ENCODE measurements at regions not wholly inside any gene's neighbourhood (a gene's known extent, or its start where the extent isn't known, plus 50 kb on each side); places are given as distances from the start of the nearest gene placed in this dataset.

- Histone ChIP-seq H3K4me3 (no peak overlapping the region), H3K36me3 (no peaks in the 10 kb centered on the region), H3K9me3 (no peaks in the 10 kb centered on the region), H3K4me1 (ENCODE audit: control insufficient read depth in 1 of 2, low read depth in 2 of 2) (no peaks in the 10 kb centered on the region), H3K27me3 (replicated peaks; ENCODE audit: insufficient read depth) (no peaks in the 10 kb centered on the region), H3K27ac (no peak overlapping the region)
- no peak for TF ChIP-seq CTCF (IDR thresholded peaks at IDR 0.05)
- no peak for ATAC-seq (ENCODE audit: insufficient number of reproducible peaks, low FRiP score, low read depth)
- no peak for DNase-seq (ENCODE audit: low spot score)
These were observed 233.6 kb downstream of the POSTN start for GRCh38 chr13:37364956-37365355.

- no peak overlapping the region for H3K27ac ChIP-seq
- H3K9me3 ChIP-seq = no peaks in the 10 kb centered on the region
- H3K27me3 ChIP-seq (replicated peaks; ENCODE audit: insufficient read depth) = no peaks in the 10 kb centered on the region
- TF ChIP-seq CTCF (IDR thresholded peaks at IDR 0.05) = no peak
- H3K4me1 ChIP-seq (ENCODE audit: control insufficient read depth in 1 of 2, low read depth in 2 of 2) = no peaks in the 10 kb centered on the region
- H3K4me3 ChIP-seq = no peak overlapping the region
- H3K36me3 ChIP-seq = no peaks in the 10 kb centered on the region
- ATAC-seq (ENCODE audit: insufficient number of reproducible peaks, low FRiP score, low read depth) = no peak
- no peak for DNase-seq (ENCODE audit: low spot score)
These were observed 234.6 kb downstream of the POSTN start for GRCh38 chr13:37364007-37364406.

GRCh38 chr13:37361608-37362007 is 237.0 kb downstream of the POSTN start:
- TF ChIP-seq CTCF (IDR thresholded peaks at IDR 0.05) = no peak
- ATAC-seq (ENCODE audit: insufficient number of reproducible peaks, low FRiP score, low read depth) = no peak
- no peak overlapping the region for H3K27ac ChIP-seq
- H3K36me3 ChIP-seq = no peaks in the 10 kb centered on the region
- no peaks in the 10 kb centered on the region for H3K4me1 ChIP-seq (ENCODE audit: control insufficient read depth in 1 of 2, low read depth in 2 of 2)
- no peak for DNase-seq (ENCODE audit: low spot score)
- no peaks in the 10 kb centered on the region for H3K27me3 ChIP-seq (replicated peaks; ENCODE audit: insufficient read depth)
- no peak overlapping the region for H3K4me3 ChIP-seq
- H3K9me3 ChIP-seq = no peaks in the 10 kb centered on the region

GRCh38 chr13:37360556-37360955 is 238.0 kb downstream of the POSTN start:
- no peaks in the 10 kb centered on the region for H3K36me3 ChIP-seq
- H3K4me1 ChIP-seq (ENCODE audit: control insufficient read depth in 1 of 2, low read depth in 2 of 2) = no peaks in the 10 kb centered on the region
- no peak overlapping the region for H3K4me3 ChIP-seq
- TF ChIP-seq CTCF (IDR thresholded peaks at IDR 0.05) = no peak
- ATAC-seq (ENCODE audit: insufficient number of reproducible peaks, low FRiP score, low read depth) (no peak), DNase-seq (ENCODE audit: low spot score) (no peak)
- no peaks in the 10 kb centered on the region for H3K9me3 ChIP-seq
- no peaks in the 10 kb centered on the region for H3K27me3 ChIP-seq (replicated peaks; ENCODE audit: insufficient read depth)
- H3K27ac ChIP-seq = no peak overlapping the region

GRCh38 chr13:37357548-37357947 is 241.0 kb downstream of the POSTN start:
- H3K9me3 ChIP-seq = no peaks in the 10 kb centered on the region
- no peaks in the 10 kb centered on the region for H3K36me3 ChIP-seq
- H3K27me3 ChIP-seq (replicated peaks; ENCODE audit: insufficient read depth) = no peaks in the 10 kb centered on the region
- ATAC-seq (ENCODE audit: insufficient number of reproducible peaks, low FRiP score, low read depth) (no peak), DNase-seq (ENCODE audit: low spot score) (no peak)
- no peak overlapping the region for H3K27ac ChIP-seq
- no peak overlapping the region for H3K4me3 ChIP-seq
- no peaks in the 10 kb centered on the region for H3K4me1 ChIP-seq (ENCODE audit: control insufficient read depth in 1 of 2, low read depth in 2 of 2)
- no peak for TF ChIP-seq CTCF (IDR thresholded peaks at IDR 0.05)

Measured in thoracic aorta (tissue), 2 donors.